HEK293T (cell line): ENCODE measurements at regions not wholly inside any gene's neighbourhood (a gene's known extent, or its start where the extent isn't known, plus 50 kb on each side); places are given as distances from the start of the nearest gene placed in this dataset.

Experiments
- ARNT ChIP-seq: fragments of 450-650 bp; IDR thresholded peaks from 2 replicates; pipeline ENCODE4 v1.6.1; 2017; ENCODE audit warnings: mild to moderate bottlenecking
- BHLHE40 ChIP-seq: fragments of 450-650 bp; IDR thresholded peaks from 2 replicates; pipeline ENCODE4 v1.6.1; 2016; ENCODE audit warnings: mild to moderate bottlenecking, moderate library complexity, borderline replicate concordance
- CTBP1 ChIP-seq: fragments of 450-650 bp; IDR thresholded peaks from 2 replicates; pipeline ENCODE4 v1.6.1; 2016; ENCODE audit warnings: borderline replicate concordance
- FOXA1 ChIP-seq: fragments of 450-650 bp; IDR thresholded peaks from 2 replicates; pipeline ENCODE4 v1.6.1; 2016; ENCODE audit warnings: mild to moderate bottlenecking
- FOXK2 ChIP-seq: fragments of 450-650 bp; IDR thresholded peaks from 2 replicates; pipeline ENCODE4 v1.6.1; 2016; ENCODE audit warnings: mild to moderate bottlenecking
- FOXM1 ChIP-seq: fragments of 450-650 bp; IDR thresholded peaks from 2 replicates; pipeline ENCODE4 v1.6.1; 2017; ENCODE audit warnings: mild to moderate bottlenecking, borderline replicate concordance
- HDGF ChIP-seq: fragments of 450-650 bp; IDR thresholded peaks from 2 replicates; pipeline ENCODE4 v1.6.1; 2017; ENCODE audit warnings: antibody characterized with exemption, borderline replicate concordance
- L3MBTL2 ChIP-seq: fragments of 450-650 bp; conservative IDR thresholded peaks from 2 replicates; pipeline ENCODE4 v1.6.1; 2016; ENCODE audit warnings: mild to moderate bottlenecking
- LEF1 ChIP-seq: fragments of 450-650 bp; IDR thresholded peaks from 2 replicates; pipeline ENCODE4 v1.6.1; 2017; ENCODE audit warnings: mild to moderate bottlenecking, borderline replicate concordance
- SP1 ChIP-seq: fragments of 450-650 bp; IDR thresholded peaks from 2 replicates; pipeline ENCODE4 v1.6.1; 2017
- SUZ12 ChIP-seq: fragments of 450-650 bp; IDR thresholded peaks from 2 replicates; pipeline ENCODE4 v1.6.1; 2016; ENCODE audit warnings: mild to moderate bottlenecking

DNA sequence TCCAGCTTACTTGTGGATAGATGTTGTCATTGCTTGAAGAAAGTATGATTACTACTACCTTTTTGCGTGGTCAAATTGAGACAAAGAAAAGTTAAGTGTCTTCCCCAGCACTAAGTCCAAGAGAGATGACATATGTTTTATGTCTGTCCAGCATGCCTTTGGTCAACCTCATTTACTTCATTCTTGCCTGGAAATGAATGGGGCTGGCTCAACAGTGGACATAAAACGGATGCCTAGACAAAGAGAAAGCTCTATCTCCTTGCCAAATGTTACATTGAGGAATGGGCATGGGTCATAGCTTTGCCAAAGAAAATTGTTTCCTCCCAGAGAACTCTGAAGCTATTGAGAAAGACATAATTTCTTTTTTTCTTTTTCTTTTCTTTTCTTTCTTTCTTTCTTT, 82.4 kb upstream of the PLPPR4 start:
- no peak for TF ChIP-seq HDGF
- TF ChIP-seq SUZ12: no peak
- no peak for TF ChIP-seq LEF1
- no peak for TF ChIP-seq FOXA1
- TF ChIP-seq SP1: no peak
- TF ChIP-seq FOXM1: no peak
- TF ChIP-seq L3MBTL2: no peak
- no peak for TF ChIP-seq BHLHE40
- no peak for TF ChIP-seq FOXK2
- TF ChIP-seq CTBP1: no peak
- no peak for TF ChIP-seq ARNT
